ENCODE measurements at regions not wholly inside any gene's neighbourhood (a gene's known extent, or its start where the extent isn't known, plus 50 kb on each side); places are given as distances from the start of the nearest gene placed in this dataset.

DNA sequence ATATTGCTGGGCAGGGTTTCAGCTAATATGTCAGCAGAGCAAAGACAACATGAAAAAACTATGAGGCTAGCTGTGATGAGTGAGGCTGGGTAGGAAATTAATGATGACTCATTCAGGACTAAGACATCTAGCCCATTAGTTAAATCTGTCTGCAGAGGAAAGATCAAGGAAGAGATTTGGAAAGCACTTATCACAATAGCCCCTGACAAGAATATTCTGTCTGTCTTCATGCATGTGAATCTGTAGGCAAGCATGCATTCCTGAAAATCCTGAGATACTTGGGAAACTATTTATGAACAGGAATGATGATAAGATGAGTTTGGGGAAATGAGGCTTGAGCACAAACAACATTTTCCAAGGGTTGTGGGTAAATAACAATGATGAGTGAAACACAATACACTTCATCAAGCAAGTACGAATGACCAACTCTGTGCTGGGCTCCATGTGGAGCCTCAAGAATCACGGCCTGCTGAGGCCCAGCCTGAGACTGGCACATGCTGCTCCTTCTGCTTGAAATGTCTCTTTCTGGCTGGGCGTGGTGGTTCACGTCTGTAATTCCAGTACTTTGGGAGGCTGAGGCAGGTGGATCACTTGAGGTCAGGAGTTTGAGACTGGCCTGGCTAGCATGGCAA is 96.5 kb upstream of the ASIC2 start:
- Histone ChIP-seq H2AK9ac (replicated peaks; ENCODE audit: low read depth, low read length, poor library complexity) (no peak overlapping the region), H4K20me1 (ENCODE audit: insufficient read depth, low read length) (no peaks in the 10 kb centered on the region), H3K9ac (ENCODE audit: low read depth, low read length) (no peak overlapping the region), H3K18ac (ENCODE audit: low read depth, low read length) (no peak overlapping the region), H3K36me3 (ENCODE audit: control insufficient read depth, insufficient read depth, low read length) (no peaks in the 10 kb centered on the region), H3K4me3 (ENCODE audit: insufficient read depth, low read depth, low read length) (no peak overlapping the region), H3K14ac (replicated peaks; ENCODE audit: low read depth, low read length) (no peak overlapping the region), H4K5ac (ENCODE audit: low read depth, low read length) (no peak overlapping the region), H3K23ac (ENCODE audit: low read depth, low read length) (no peak overlapping the region), H2BK120ac (ENCODE audit: low read depth, low read length) (no peak overlapping the region), H3K9me3 (ENCODE audit: control insufficient read depth, insufficient read depth, low read length) (no peaks in the 10 kb centered on the region), H3K9me1 (ENCODE audit: insufficient read depth, low read length) (no peaks in the 10 kb centered on the region), H3K4ac (ENCODE audit: low read depth, low read length) (no peak overlapping the region), H3K79me1 (ENCODE audit: low read depth in 1 of 2, low read length in 2 of 2) (no peaks in the 10 kb centered on the region), H2AFZ (replicated peaks; ENCODE audit: low read length, poor library complexity) (no peak overlapping the region), H2BK15ac (ENCODE audit: low read depth, low read length) (no peak overlapping the region), H3K27ac (ENCODE audit: insufficient read depth, low read length) (no peak overlapping the region), H4K8ac (ENCODE audit: low read depth in 2 of 2, low read length in 2 of 2) (no peak overlapping the region), H3K27me3 (ENCODE audit: control insufficient read depth, insufficient read depth, low read length) (no peaks in the 10 kb centered on the region), H3K4me1 (ENCODE audit: control insufficient read depth, insufficient read depth, low read length) (no peaks in the 10 kb centered on the region), H4K91ac (ENCODE audit: insufficient read depth, low read depth, low read length) (no peak overlapping the region), H2AK5ac (ENCODE audit: low read depth, low read length) (no peak overlapping the region), H2BK5ac (ENCODE audit: low read depth, low read length, poor library complexity, severe bottlenecking) (no peak overlapping the region), H3K56ac (ENCODE audit: extremely low read depth, insufficient read depth, low read length) (no peak overlapping the region), H2BK20ac (ENCODE audit: low read depth, low read length) (no peak overlapping the region), H3K4me2 (ENCODE audit: low read depth, low read length) (no peak overlapping the region)
- ChIA-PET CTCF (no interaction called here), POLR2A (ENCODE audit: unreplicated experiment) (no interaction called here)
- in situ Hi-C loops (cut with MboI; ENCODE audit: low sequenced_read_pairs) (no loop called here), intact Hi-C loops (cut with micrococcal nuclease) (no loop called here), dilution Hi-C loops (cut with HindIII; ENCODE audit: low sequenced_read_pairs, unreplicated experiment) (no loop called here)
- no CpG with 5 or more reads among the region's 4 CpGs for WGBS, 2 experiments (ENCODE audit: extremely low coverage in 2 of 2, insufficient read length in 1 of 2)
- DNase-seq (no peak), ATAC-seq (ENCODE audit: low read depth) (no peak)
- no peak for TF ChIP-seq MXI1 (IDR thresholded peaks at IDR 0.05; ENCODE audit: borderline replicate concordance, low read depth, low read length)
- TF ChIP-seq CEBPB (IDR thresholded peaks at IDR 0.05; ENCODE audit: low read depth, low read length), result no peak
- TF ChIP-seq, protein P1, sequence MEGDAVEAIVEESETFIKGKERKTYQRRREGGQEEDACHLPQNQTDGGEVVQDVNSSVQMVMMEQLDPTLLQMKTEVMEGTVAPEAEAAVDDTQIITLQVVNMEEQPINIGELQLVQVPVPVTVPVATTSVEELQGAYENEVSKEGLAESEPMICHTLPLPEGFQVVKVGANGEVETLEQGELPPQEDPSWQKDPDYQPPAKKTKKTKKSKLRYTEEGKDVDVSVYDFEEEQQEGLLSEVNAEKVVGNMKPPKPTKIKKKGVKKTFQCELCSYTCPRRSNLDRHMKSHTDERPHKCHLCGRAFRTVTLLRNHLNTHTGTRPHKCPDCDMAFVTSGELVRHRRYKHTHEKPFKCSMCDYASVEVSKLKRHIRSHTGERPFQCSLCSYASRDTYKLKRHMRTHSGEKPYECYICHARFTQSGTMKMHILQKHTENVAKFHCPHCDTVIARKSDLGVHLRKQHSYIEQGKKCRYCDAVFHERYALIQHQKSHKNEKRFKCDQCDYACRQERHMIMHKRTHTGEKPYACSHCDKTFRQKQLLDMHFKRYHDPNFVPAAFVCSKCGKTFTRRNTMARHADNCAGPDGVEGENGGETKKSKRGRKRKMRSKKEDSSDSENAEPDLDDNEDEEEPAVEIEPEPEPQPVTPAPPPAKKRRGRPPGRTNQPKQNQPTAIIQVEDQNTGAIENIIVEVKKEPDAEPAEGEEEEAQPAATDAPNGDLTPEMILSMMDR (conservative IDR thresholded peaks at IDR 0.05; ENCODE audit: low read depth, low read length), result no peak
- TF ChIP-seq NFE2L2 (IDR thresholded peaks at IDR 0.05; ENCODE audit: low read depth, low read length), result no peak
- no peak for TF ChIP-seq RCOR1 (IDR thresholded peaks at IDR 0.05; ENCODE audit: insufficient replicate concordance, low read length)
- no peak for TF ChIP-seq MAFK (IDR thresholded peaks at IDR 0.05; ENCODE audit: low read depth, low read length)
- BruUV-seq (replicated peaks), result no TSS peak

Measured in IMR-90 (cell line).